ENCODE measurements at regions not wholly inside any gene's neighbourhood (a gene's known extent, or its start where the extent isn't known, plus 50 kb on each side); places are given as distances from the start of the nearest gene placed in this dataset.

- H4K5ac ChIP-seq (ENCODE audit: insufficient read length, low read depth, low read length), result no peak overlapping the region
- no peaks in the 10 kb centered on the region for H3K27me3 Mint-ChIP-seq (ENCODE audit: low read depth)
- no peaks in the 10 kb centered on the region for H3K9me3 ChIP-seq (ENCODE audit: control insufficient read depth, low read depth, low read length)
- no peak overlapping the region for H3K4ac ChIP-seq (ENCODE audit: low read depth, low read length)
- H3K9me3 Mint-ChIP-seq, result peaks cover 12 to 21% of the 10 kb centered on the region in 2 experiments; a peak in 3 of 5 replicates
- H3T11ph ChIP-seq (ENCODE audit: low read length), result no peak overlapping the region
- H3K79me1 ChIP-seq (ENCODE audit: insufficient read depth, low read depth, low read length, poor library complexity, severe bottlenecking), result no peaks in the 10 kb centered on the region
- no peak overlapping the region for H3K56ac ChIP-seq (ENCODE audit: insufficient read length, low read depth, low read length)
- H3K79me2 ChIP-seq (ENCODE audit: insufficient read depth, low read length), result no peaks in the 10 kb centered on the region
- no peak overlapping the region for H3K4me2 ChIP-seq (ENCODE audit: insufficient read depth, insufficient read length, low read length)
- H3K4me1 Mint-ChIP-seq, result peaks cover 7 to 8% of the 10 kb centered on the region in 2 experiments
- H4K20me1 ChIP-seq (ENCODE audit: control insufficient read depth, insufficient read depth, insufficient read length), result no peaks in the 10 kb centered on the region
- no peak overlapping the region for H2BK120ac ChIP-seq (ENCODE audit: low read depth, low read length, poor library complexity, severe bottlenecking)
- no peak overlapping the region for H4K91ac ChIP-seq (ENCODE audit: insufficient read length, low read depth, low read length)
- H3K23me2 ChIP-seq (ENCODE audit: insufficient read length, low read depth, low read length, poor library complexity, severe bottlenecking), result no peaks in the 10 kb centered on the region
- no peak overlapping the region for H2BK15ac ChIP-seq (ENCODE audit: low read depth, low read length)
- H2BK20ac ChIP-seq (ENCODE audit: low read depth, low read length, poor library complexity, severe bottlenecking), result no peak overlapping the region
- H3K27ac Mint-ChIP-seq, result no peak overlapping the region; a peak in 1 of 7 replicates
- H2BK5ac ChIP-seq (ENCODE audit: insufficient read length, low read length), result no peak overlapping the region
- H3K27ac ChIP-seq (ENCODE audit: insufficient read length, low read depth, low read length), result no peak overlapping the region
- peaks cover 3 to 21% (median 4%) of the 10 kb centered on the region in 3 experiments; a peak in 6 of 7 replicates for H3K36me3 Mint-ChIP-seq (ENCODE audit: insufficient read depth in 1 of 3, low read depth in 3 of 3)
- no peak overlapping the region for H2AK5ac ChIP-seq (ENCODE audit: insufficient read length, low read length)
- no peak overlapping the region for H3K23ac ChIP-seq (ENCODE audit: insufficient read length, low read depth, low read length)
- H3K14ac ChIP-seq (ENCODE audit: insufficient read depth, low read length), result no peak overlapping the region
- no peak overlapping the region for H2BK12ac ChIP-seq (ENCODE audit: insufficient read length, low read depth, low read length)
- no peak overlapping the region for H4K8ac ChIP-seq (replicated peaks; ENCODE audit: insufficient read length, low read depth, low read length)
- no peaks in the 10 kb centered on the region for H3K4me1 ChIP-seq (ENCODE audit: insufficient read depth, low read length)
- no peak overlapping the region for H3K9ac ChIP-seq (ENCODE audit: extremely low read depth, insufficient read length, low read length)
- WGBS (ENCODE audit: extremely low coverage, insufficient read length, low lambda C conversion rate), result no CpG with 5 or more reads among the region's 3 CpGs
- no peak for TF ChIP-seq CTCF (conservative IDR thresholded peaks at IDR 0.05)
- H3K18ac ChIP-seq (ENCODE audit: insufficient read length, low read depth, low read length), result no peak overlapping the region
- H2AFZ ChIP-seq (ENCODE audit: low read length), result no peak overlapping the region
- DNase-seq, result no peak
- no peaks in the 10 kb centered on the region for H3K27me3 ChIP-seq (ENCODE audit: insufficient read depth, low read length)
- H3K4me3 Mint-ChIP-seq, result no peak overlapping the region
Observed at GRCh38 chr6:55034752-55035151, 139.6 kb upstream of the HCRTR2 start.
